Lower leg skin (tissue), 4 donors: ENCODE measurements at regions not wholly inside any gene's neighbourhood (a gene's known extent, or its start where the extent isn't known, plus 50 kb on each side); places are given as distances from the start of the nearest gene placed in this dataset.

ENCODE experiments used
- DNase-seq, 2 donors: peaks; one replicate each; pipeline ENCODE4 v3.0.0-alpha.2; 2019; ENCODE audit warnings: low spot score in 2 of 2
- H3K4me3 ChIP-seq: fragments of 200-600 bp; sonication (generic); 2 replicates; pipeline ENCODE4 v1.5.1; 2017; ENCODE audit warnings: mild to moderate bottlenecking, low read depth; ENCODE audit not compliant: poor library complexity, severe bottlenecking
- POLR2A ChIP-seq, 2 donors: fragments of 450-650 bp; IDR thresholded peaks; one replicate each; pipeline ENCODE4 v1.6.1; 2016 to 2017; ENCODE audit warnings: antibody characterized with exemption in 2 of 2, mild to moderate bottlenecking in 1 of 2, moderate library complexity in 1 of 2
- WGBS, 2 donors: methylation state at CpG; one replicate each; pipeline ENCODE4 v1.1.5; 2018; 5-methylcytosine and 5-hydroxymethylcytosine counted together
- intact Hi-C: fragments of 100-400 bp; cut with DNase I; formaldehyde crosslinking; loops from one replicate; pipeline ENCODE4 v1.15.0; 2023; ENCODE audit warnings: low total_unique reads
- TF ChIP-seq, protein P1 (sequence below), 3 donors: fragments of 450-650 bp; IDR thresholded peaks; one replicate each; pipeline ENCODE4 v1.5.1; 2016; ENCODE audit warnings: antibody characterized with exemption in 3 of 3, mild to moderate bottlenecking in 3 of 3, moderate library complexity in 2 of 3

- TF ChIP-seq, protein P1, sequence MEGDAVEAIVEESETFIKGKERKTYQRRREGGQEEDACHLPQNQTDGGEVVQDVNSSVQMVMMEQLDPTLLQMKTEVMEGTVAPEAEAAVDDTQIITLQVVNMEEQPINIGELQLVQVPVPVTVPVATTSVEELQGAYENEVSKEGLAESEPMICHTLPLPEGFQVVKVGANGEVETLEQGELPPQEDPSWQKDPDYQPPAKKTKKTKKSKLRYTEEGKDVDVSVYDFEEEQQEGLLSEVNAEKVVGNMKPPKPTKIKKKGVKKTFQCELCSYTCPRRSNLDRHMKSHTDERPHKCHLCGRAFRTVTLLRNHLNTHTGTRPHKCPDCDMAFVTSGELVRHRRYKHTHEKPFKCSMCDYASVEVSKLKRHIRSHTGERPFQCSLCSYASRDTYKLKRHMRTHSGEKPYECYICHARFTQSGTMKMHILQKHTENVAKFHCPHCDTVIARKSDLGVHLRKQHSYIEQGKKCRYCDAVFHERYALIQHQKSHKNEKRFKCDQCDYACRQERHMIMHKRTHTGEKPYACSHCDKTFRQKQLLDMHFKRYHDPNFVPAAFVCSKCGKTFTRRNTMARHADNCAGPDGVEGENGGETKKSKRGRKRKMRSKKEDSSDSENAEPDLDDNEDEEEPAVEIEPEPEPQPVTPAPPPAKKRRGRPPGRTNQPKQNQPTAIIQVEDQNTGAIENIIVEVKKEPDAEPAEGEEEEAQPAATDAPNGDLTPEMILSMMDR (IDR thresholded peaks at IDR 0.05) = no peak
- TF ChIP-seq POLR2A (IDR thresholded peaks at IDR 0.05) = no peak
- 72 to 80% methylated on average over 6 of the region's 6 CpGs for WGBS, 2 donors
- intact Hi-C loops = no loop called here
- H3K4me3 ChIP-seq = no peak overlapping the region
- DNase-seq = no peak
Measured at GRCh38 chr2:7309582-7309981, 392.4 kb downstream of the RNF144A start.

GRCh38 chr2:7324706-7325105 is 407.5 kb downstream of the RNF144A start:
- 77 to 79% methylated on average over 24 of the region's 24 CpGs for WGBS, 2 donors
- intact Hi-C loops = no loop called here
- TF ChIP-seq POLR2A (IDR thresholded peaks at IDR 0.05) = no peak
- TF ChIP-seq, protein P1 (IDR thresholded peaks at IDR 0.05) = no peak
- no peak for DNase-seq
- H3K4me3 ChIP-seq = no peak overlapping the region

GRCh38 chr2:7325186-7325585 is 408.0 kb downstream of the RNF144A start:
- TF ChIP-seq, protein P1 (IDR thresholded peaks at IDR 0.05) = no peak
- no peak for TF ChIP-seq POLR2A (IDR thresholded peaks at IDR 0.05)
- no peak for DNase-seq
- intact Hi-C loops = no loop called here
- 96 to 97% methylated on average over 4 of the region's 4 CpGs for WGBS, 2 donors
- H3K4me3 ChIP-seq = no peak overlapping the region

- no peak for DNase-seq
- intact Hi-C loops = no loop called here
- WGBS, 2 donors = 87 to 98% methylated on average over 1 of the region's 1 CpG
- no peak overlapping the region for H3K4me3 ChIP-seq
- no peak for TF ChIP-seq POLR2A (IDR thresholded peaks at IDR 0.05)
- TF ChIP-seq, protein P1 (IDR thresholded peaks at IDR 0.05) = no peak
Measured at GRCh38 chr2:7329465-7329864, 412.3 kb downstream of the RNF144A start.

GRCh38 chr2:7333189-7333765 is 416.1 kb downstream of the RNF144A start:
- intact Hi-C loops = no loop called here
- no peak for DNase-seq
- H3K4me3 ChIP-seq = no peak overlapping the region
- 37 to 40% methylated on average over 2 of the region's 2 CpGs for WGBS, 2 donors
- no peak for TF ChIP-seq POLR2A (IDR thresholded peaks at IDR 0.05)
- TF ChIP-seq, protein P1 (IDR thresholded peaks at IDR 0.05) = no peak

GRCh38 chr2:7333960-7334493 is 416.8 kb downstream of the RNF144A start:
- no peak overlapping the region for H3K4me3 ChIP-seq
- 34 to 43% methylated on average over 5 of the region's 5 CpGs for WGBS, 2 donors
- TF ChIP-seq, protein P1 (IDR thresholded peaks at IDR 0.05) = no peak
- TF ChIP-seq POLR2A (IDR thresholded peaks at IDR 0.05) = no peak
- intact Hi-C loops = no loop called here
- no peak for DNase-seq
